T-helper 1 cell treated with Interleukin-12 subunit alpha and Interleukin-12 subunit beta and Interleukin-4 antibody, amounts not matched to agents 30 μg/mL and 1 μg/mL, for 36 hours (primary cell): ENCODE measurements at regions not wholly inside any gene's neighbourhood (a gene's known extent, or its start where the extent isn't known, plus 50 kb on each side); places are given as distances from the start of the nearest gene placed in this dataset.
"Not testable (repeated sequence)": the region's sequence is repeated elsewhere in the genome, so short reads cannot be mapped to it uniquely, and the experiment has no call there.

ENCODE experiments used
- H3K27ac Mint-ChIP-seq: one replicate; pipeline ENCODE4 v1.8.0; 2021; ENCODE audit warnings: mild to moderate bottlenecking, mixed read lengths
- H3K27me3 Mint-ChIP-seq: one replicate; pipeline ENCODE4 v1.8.0; 2021; ENCODE audit warnings: low read depth, mixed read lengths
- H3K36me3 Mint-ChIP-seq: one replicate; pipeline ENCODE4 v1.8.0; 2021; ENCODE audit warnings: low read depth, mixed read lengths
- H3K4me1 Mint-ChIP-seq: one replicate; pipeline ENCODE4 v1.8.0; 2021; ENCODE audit warnings: low read depth, mixed read lengths
- H3K4me3 Mint-ChIP-seq: one replicate; pipeline ENCODE4 v1.8.0; 2021; ENCODE audit warnings: mild to moderate bottlenecking, moderate library complexity, mixed read lengths
- H3K9me3 Mint-ChIP-seq: one replicate; pipeline ENCODE4 v1.8.0; 2021; ENCODE audit warnings: mixed read lengths

GRCh38 chr13:55067946-55068345 is 2039.3 kb downstream of the OLFM4 start:
- Mint-ChIP-seq H3K27me3 (no peaks in the 10 kb centered on the region), H3K4me3 (no peak overlapping the region), H3K9me3 (peaks cover 16% of the 10 kb centered on the region), H3K27ac (no peak overlapping the region), H3K36me3 (no peaks in the 10 kb centered on the region), H3K4me1 (no peaks in the 10 kb centered on the region)

GRCh38 chr13:55069746-55070145 is 2041.1 kb downstream of the OLFM4 start:
- no peaks in the 10 kb centered on the region for H3K36me3 Mint-ChIP-seq
- no peak overlapping the region for H3K27ac Mint-ChIP-seq
- no peak overlapping the region for H3K4me3 Mint-ChIP-seq
- H3K4me1 Mint-ChIP-seq, result no peaks in the 10 kb centered on the region
- H3K27me3 Mint-ChIP-seq, result no peaks in the 10 kb centered on the region
- peaks cover 16% of the 10 kb centered on the region for H3K9me3 Mint-ChIP-seq

DNA sequence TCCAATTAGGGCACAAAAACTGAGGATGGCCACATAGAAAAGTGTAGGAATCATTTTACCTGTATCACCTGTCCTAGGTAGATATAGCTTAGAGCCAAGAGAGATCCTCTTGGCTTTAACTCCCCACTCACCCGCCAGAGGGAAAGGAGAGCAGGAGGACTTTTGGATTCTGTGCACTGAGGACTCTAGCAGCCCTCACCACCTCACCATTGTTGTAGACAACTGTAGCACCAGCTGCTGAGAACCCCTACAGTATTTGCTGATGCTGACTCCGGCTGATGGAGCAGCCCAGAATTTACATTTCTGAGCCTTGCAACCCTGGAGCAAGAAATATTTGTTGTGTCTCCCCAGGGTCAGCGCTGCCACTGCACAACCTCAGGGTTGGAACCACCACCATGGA is 2044.4 kb downstream of the OLFM4 start:
- Mint-ChIP-seq H3K27me3 (no peaks in the 10 kb centered on the region), H3K4me1 (no peaks in the 10 kb centered on the region), H3K4me3 (no peak overlapping the region), H3K9me3 (peaks cover 10% of the 10 kb centered on the region), H3K36me3 (no peaks in the 10 kb centered on the region), H3K27ac (no peak overlapping the region)

- Mint-ChIP-seq H3K4me3 (no peak overlapping the region), H3K4me1 (no peaks in the 10 kb centered on the region), H3K9me3 (peaks cover 26% of the 10 kb centered on the region), H3K36me3 (no peaks in the 10 kb centered on the region), H3K27ac (no peak overlapping the region), H3K27me3 (no peaks in the 10 kb centered on the region)
Measured at GRCh38 chr13:55084630-55085029, 2056.0 kb downstream of the OLFM4 start.

GRCh38 chr13:55087085-55087484 is 2053.6 kb upstream of the PRR20A start:
- no peak overlapping the region for H3K4me3 Mint-ChIP-seq
- no peaks in the 10 kb centered on the region for H3K4me1 Mint-ChIP-seq
- H3K27me3 Mint-ChIP-seq, result no peaks in the 10 kb centered on the region
- H3K36me3 Mint-ChIP-seq, result no peaks in the 10 kb centered on the region
- H3K27ac Mint-ChIP-seq, result no peak overlapping the region
- peaks cover 23% of the 10 kb centered on the region for H3K9me3 Mint-ChIP-seq

GRCh38 chr13:55090612-55091011 is 2050.1 kb upstream of the PRR20A start:
- H3K4me1 Mint-ChIP-seq, result no peaks in the 10 kb centered on the region
- peaks cover 16% of the 10 kb centered on the region for H3K9me3 Mint-ChIP-seq
- H3K4me3 Mint-ChIP-seq, result no peak overlapping the region
- no peaks in the 10 kb centered on the region for H3K27me3 Mint-ChIP-seq
- H3K27ac Mint-ChIP-seq, result no peak overlapping the region
- no peaks in the 10 kb centered on the region for H3K36me3 Mint-ChIP-seq

DNA sequence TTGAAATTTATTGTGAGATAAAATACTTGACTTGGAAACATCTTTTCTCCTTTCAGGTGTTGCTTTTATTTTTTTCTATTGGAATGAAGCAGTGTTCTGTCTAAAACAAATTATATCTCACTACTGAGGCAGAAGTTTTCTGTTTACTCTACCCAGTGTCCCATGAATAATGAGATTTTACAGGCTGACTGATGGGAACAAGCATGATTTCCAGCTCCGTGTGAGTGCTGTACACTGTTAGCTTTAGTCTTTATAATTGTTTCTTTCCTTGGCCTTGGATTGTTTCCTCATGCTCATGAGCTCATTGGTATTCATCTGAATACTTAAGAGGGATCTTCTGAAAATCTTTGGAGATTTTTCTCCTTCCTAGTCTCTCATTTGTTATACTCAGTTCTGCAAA is 2049.5 kb upstream of the PRR20A start:
- peaks cover 15% of the 10 kb centered on the region for H3K9me3 Mint-ChIP-seq
- no peak overlapping the region for H3K4me3 Mint-ChIP-seq
- H3K36me3 Mint-ChIP-seq, result no peaks in the 10 kb centered on the region
- H3K27ac Mint-ChIP-seq, result no peak overlapping the region
- no peaks in the 10 kb centered on the region for H3K4me1 Mint-ChIP-seq
- H3K27me3 Mint-ChIP-seq, result no peaks in the 10 kb centered on the region

GRCh38 chr13:55106509-55106908 is 2034.2 kb upstream of the PRR20A start:
- no peak overlapping the region for H3K27ac Mint-ChIP-seq
- H3K27me3 Mint-ChIP-seq, result no peaks in the 10 kb centered on the region
- H3K4me1 Mint-ChIP-seq, result no peaks in the 10 kb centered on the region
- no peaks in the 10 kb centered on the region for H3K36me3 Mint-ChIP-seq
- H3K9me3 Mint-ChIP-seq, result peaks cover 20% of the 10 kb centered on the region
- H3K4me3 Mint-ChIP-seq, result no peak overlapping the region

GRCh38 chr13:55120631-55121030 is 2020.1 kb upstream of the PRR20A start:
- H3K27ac Mint-ChIP-seq, result no peak overlapping the region
- H3K9me3 Mint-ChIP-seq, result peaks cover 18% of the 10 kb centered on the region
- H3K4me1 Mint-ChIP-seq, result no peaks in the 10 kb centered on the region
- H3K4me3 Mint-ChIP-seq, result no peak overlapping the region
- no peaks in the 10 kb centered on the region for H3K36me3 Mint-ChIP-seq
- H3K27me3 Mint-ChIP-seq, result no peaks in the 10 kb centered on the region

GRCh38 chr13:55155046-55155445 is 1985.7 kb upstream of the PRR20A start:
- Mint-ChIP-seq H3K27me3 (no peaks in the 10 kb centered on the region), H3K27ac (no peak overlapping the region)

GRCh38 chr13:55159765-55160164 is 1981.0 kb upstream of the PRR20A start:
- H3K4me3 Mint-ChIP-seq, result no peak overlapping the region
- H3K9me3 Mint-ChIP-seq, result peaks cover 30% of the 10 kb centered on the region
- no peaks in the 10 kb centered on the region for H3K36me3 Mint-ChIP-seq
- H3K4me1 Mint-ChIP-seq, result no peaks in the 10 kb centered on the region
- no peak overlapping the region for H3K27ac Mint-ChIP-seq
- H3K27me3 Mint-ChIP-seq, result no peaks in the 10 kb centered on the region

More at GRCh38 chr13:55155046-55155445, 1985.7 kb upstream of the PRR20A start:
- Mint-ChIP-seq H3K4me1 (no peaks in the 10 kb centered on the region), H3K4me3 (no peak overlapping the region), H3K36me3 (no peaks in the 10 kb centered on the region), H3K9me3 (peaks cover 24% of the 10 kb centered on the region)

GRCh38 chr13:55160867-55161266 is 1979.9 kb upstream of the PRR20A start:
- H3K27me3 Mint-ChIP-seq, result no peaks in the 10 kb centered on the region
- H3K36me3 Mint-ChIP-seq, result no peaks in the 10 kb centered on the region
- H3K27ac Mint-ChIP-seq, result no peak overlapping the region
- no peaks in the 10 kb centered on the region for H3K4me1 Mint-ChIP-seq
- H3K4me3 Mint-ChIP-seq, result no peak overlapping the region
- peaks cover 31% of the 10 kb centered on the region for H3K9me3 Mint-ChIP-seq

DNA sequence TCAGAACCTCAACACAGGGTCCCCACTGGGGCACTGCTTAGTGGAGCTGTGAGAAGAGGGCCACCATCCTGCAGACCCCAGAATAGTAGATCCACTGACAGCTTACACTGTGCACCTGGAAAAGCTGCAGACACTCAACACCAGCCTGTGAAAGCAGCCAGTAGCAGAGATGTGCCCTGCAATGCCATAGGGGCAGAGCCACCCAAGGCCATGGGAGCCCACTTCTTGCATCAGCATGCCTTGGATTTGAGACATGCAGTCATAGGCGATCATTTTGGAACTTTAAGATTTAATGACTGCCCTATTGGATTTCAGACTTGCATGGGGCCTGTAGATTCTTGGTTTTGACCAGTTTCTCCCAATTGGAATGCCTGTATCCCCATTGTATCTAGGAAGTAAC is 1962.1 kb upstream of the PRR20A start:
- peaks cover 44% of the 10 kb centered on the region for H3K9me3 Mint-ChIP-seq
- not testable (repeated sequence) for H3K4me1 Mint-ChIP-seq, H3K36me3 Mint-ChIP-seq, H3K27me3 Mint-ChIP-seq, H3K27ac Mint-ChIP-seq, H3K4me3 Mint-ChIP-seq

GRCh38 chr13:55190996-55191395 is 1949.7 kb upstream of the PRR20A start:
- Mint-ChIP-seq H3K27ac (no peak overlapping the region), H3K4me1 (no peaks in the 10 kb centered on the region), H3K36me3 (no peaks in the 10 kb centered on the region), H3K4me3 (no peak overlapping the region), H3K27me3 (no peaks in the 10 kb centered on the region), H3K9me3 (peaks cover 19% of the 10 kb centered on the region)

DNA sequence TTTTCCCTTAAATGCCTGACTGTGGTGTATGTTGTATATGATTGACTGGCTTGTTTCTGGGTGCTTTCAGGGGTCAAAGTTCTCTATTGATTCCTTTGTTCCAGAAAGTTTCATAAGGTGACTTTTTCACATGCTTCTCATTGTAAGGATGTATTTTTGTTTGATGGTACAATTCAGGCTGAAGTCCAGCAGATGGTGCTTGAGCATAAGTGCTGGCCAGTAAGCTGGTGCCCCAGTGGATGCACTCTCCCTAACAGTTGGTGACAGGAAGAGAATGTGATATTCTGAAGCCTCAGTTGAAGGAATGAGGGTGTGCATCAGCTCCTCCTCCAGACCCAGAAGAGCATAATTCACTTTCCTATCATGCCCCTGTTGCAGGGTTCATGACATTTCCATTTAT is 1941.6 kb upstream of the PRR20A start:
- H3K9me3 Mint-ChIP-seq, result peaks cover 41% of the 10 kb centered on the region
- H3K27ac Mint-ChIP-seq, result no peak overlapping the region
- no peak overlapping the region for H3K4me3 Mint-ChIP-seq
- H3K27me3 Mint-ChIP-seq, result no peaks in the 10 kb centered on the region
- no peaks in the 10 kb centered on the region for H3K4me1 Mint-ChIP-seq
- H3K36me3 Mint-ChIP-seq, result no peaks in the 10 kb centered on the region

GRCh38 chr13:55214841-55215345 is 1925.8 kb upstream of the PRR20A start:
- H3K27ac Mint-ChIP-seq, result no peak overlapping the region
- no peak overlapping the region for H3K4me3 Mint-ChIP-seq
- no peaks in the 10 kb centered on the region for H3K36me3 Mint-ChIP-seq
- peaks cover 14% of the 10 kb centered on the region for H3K9me3 Mint-ChIP-seq
- no peaks in the 10 kb centered on the region for H3K4me1 Mint-ChIP-seq
- H3K27me3 Mint-ChIP-seq, result no peaks in the 10 kb centered on the region
